ENCODE measurements at regions not wholly inside any gene's neighbourhood (a gene's known extent, or its start where the extent isn't known, plus 50 kb on each side); places are given as distances from the start of the nearest gene placed in this dataset.

GRCh38 chr12:111310076-111310870 lies 58.6 kb downstream of the PHETA1 start:
- DNase-seq = no peak

- DNase-seq = no peak
Measured at GRCh38 chr12:111309584-111309983, 59.3 kb downstream of the PHETA1 start.

GRCh38 chr12:111308473-111308872 lies 60.4 kb downstream of the PHETA1 start:
- DNase-seq = no peak

- DNase-seq = peak; percentile 17
Measured at GRCh38 chr12:111304642-111305071, 64.2 kb downstream of the PHETA1 start.

GRCh38 chr12:111303531-111303930 lies 65.4 kb downstream of the PHETA1 start:
- DNase-seq = no peak

- DNase-seq = peak; percentile 46
Measured at GRCh38 chr12:111298582-111299436, 70.1 kb downstream of the PHETA1 start.

- DNase-seq = no peak
Measured at GRCh38 chr12:111297703-111298426, 71.0 kb downstream of the PHETA1 start.

- DNase-seq = no peak
Measured at GRCh38 chr12:111296906-111297463, 71.9 kb downstream of the PHETA1 start.

- DNase-seq = no peak
Measured at GRCh38 chr12:111295176-111295575, 73.7 kb downstream of the PHETA1 start.

- no peak for DNase-seq
Measured at GRCh38 chr12:111293266-111294009, 75.5 kb downstream of the PHETA1 start.

GRCh38 chr12:111291357-111291756 lies 77.5 kb downstream of the PHETA1 start:
- no peak for DNase-seq

- DNase-seq = no peak
Measured at GRCh38 chr12:111288771-111289170, 80.1 kb downstream of the PHETA1 start.

- no peak for DNase-seq
Measured at GRCh38 chr12:111287125-111287900, 81.6 kb downstream of the PHETA1 start.

GRCh38 chr12:111285200-111285599 lies 83.7 kb downstream of the PHETA1 start:
- no peak for DNase-seq

GRCh38 chr12:111284709-111285108 lies 84.2 kb downstream of the PHETA1 start:
- no peak for DNase-seq

- no peak for DNase-seq
Measured at GRCh38 chr12:111283966-111284365, 84.9 kb downstream of the PHETA1 start.

GRCh38 chr12:111283521-111283920 lies 85.4 kb downstream of the PHETA1 start:
- DNase-seq = no peak

GRCh38 chr12:111277570-111277969 lies 91.3 kb downstream of the PHETA1 start:
- DNase-seq = peak; percentile 5

- DNase-seq = no peak
Measured at GRCh38 chr12:111276146-111276545, 92.7 kb downstream of the PHETA1 start.

GRCh38 chr12:111275308-111275707 lies 93.6 kb downstream of the PHETA1 start:
- DNase-seq = no peak

- DNase-seq = no peak
Measured at GRCh38 chr12:111274777-111275176, 94.1 kb downstream of the PHETA1 start.
